Upper lobe of left lung (tissue), 4 donors: ENCODE measurements at regions not wholly inside any gene's neighbourhood (a gene's known extent, or its start where the extent isn't known, plus 50 kb on each side); places are given as distances from the start of the nearest gene placed in this dataset.

ENCODE experiments used
- POLR2A ChIP-seq, 4 donors: fragments of 450-650 bp; IDR thresholded peaks; one replicate each; pipeline ENCODE4 v1.5.1; 2016 to 2017; ENCODE audit warnings: antibody characterized with exemption in 4 of 4, mild to moderate bottlenecking in 2 of 4
- POLR2AphosphoS5 ChIP-seq, 2 donors: sonication (generic); formaldehyde crosslinking; IDR thresholded peaks; one replicate each; pipeline ENCODE4 v1.5.1; 2017; ENCODE audit warnings: antibody characterized with exemption in 2 of 2
- TF ChIP-seq, protein P1 (sequence below), 6 experiments: fragments of 450-650 bp in 4 of 6; fragments of 200-600 bp in 2 of 6; sonication (generic) in 2 of 6; IDR thresholded peaks; one replicate each; pipeline ENCODE4 v1.5.1; 2016 to 2019; ENCODE audit warnings: antibody characterized with exemption in 6 of 6

DNA sequence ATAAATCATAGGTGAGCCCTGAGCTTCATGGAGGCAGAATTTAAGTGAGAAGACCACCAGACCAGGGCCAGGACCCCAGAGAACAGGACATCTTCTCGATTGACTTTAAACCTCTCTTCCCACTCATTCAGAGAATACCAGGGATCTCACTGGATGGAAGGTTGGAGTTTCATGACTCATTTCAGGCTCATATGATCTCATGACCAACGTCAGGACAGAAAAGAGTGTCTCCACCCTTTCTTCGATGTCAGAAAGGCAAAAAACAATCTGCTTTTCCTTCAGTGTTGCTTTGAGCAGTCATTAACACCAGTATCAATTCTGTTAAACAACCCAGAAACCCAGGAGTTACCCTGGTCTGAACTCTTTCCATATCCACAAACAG is 361.0 kb downstream of the KLF12 start:
- TF ChIP-seq, protein P1, sequence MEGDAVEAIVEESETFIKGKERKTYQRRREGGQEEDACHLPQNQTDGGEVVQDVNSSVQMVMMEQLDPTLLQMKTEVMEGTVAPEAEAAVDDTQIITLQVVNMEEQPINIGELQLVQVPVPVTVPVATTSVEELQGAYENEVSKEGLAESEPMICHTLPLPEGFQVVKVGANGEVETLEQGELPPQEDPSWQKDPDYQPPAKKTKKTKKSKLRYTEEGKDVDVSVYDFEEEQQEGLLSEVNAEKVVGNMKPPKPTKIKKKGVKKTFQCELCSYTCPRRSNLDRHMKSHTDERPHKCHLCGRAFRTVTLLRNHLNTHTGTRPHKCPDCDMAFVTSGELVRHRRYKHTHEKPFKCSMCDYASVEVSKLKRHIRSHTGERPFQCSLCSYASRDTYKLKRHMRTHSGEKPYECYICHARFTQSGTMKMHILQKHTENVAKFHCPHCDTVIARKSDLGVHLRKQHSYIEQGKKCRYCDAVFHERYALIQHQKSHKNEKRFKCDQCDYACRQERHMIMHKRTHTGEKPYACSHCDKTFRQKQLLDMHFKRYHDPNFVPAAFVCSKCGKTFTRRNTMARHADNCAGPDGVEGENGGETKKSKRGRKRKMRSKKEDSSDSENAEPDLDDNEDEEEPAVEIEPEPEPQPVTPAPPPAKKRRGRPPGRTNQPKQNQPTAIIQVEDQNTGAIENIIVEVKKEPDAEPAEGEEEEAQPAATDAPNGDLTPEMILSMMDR (IDR thresholded peaks at IDR 0.05): no peak
- TF ChIP-seq POLR2A (IDR thresholded peaks at IDR 0.05) (no peak), POLR2AphosphoS5 (IDR thresholded peaks at IDR 0.05) (no peak)
